DND-41 (cell line): ENCODE measurements at regions not wholly inside any gene's neighbourhood (a gene's known extent, or its start where the extent isn't known, plus 50 kb on each side); places are given as distances from the start of the nearest gene placed in this dataset.

Experiments used
- ATAC-seq: fragments of 200-7000 bp; cut with Tn5 transposase; 3 replicates; pipeline ENCODE4 v1.9.1; 2021; ENCODE audit warnings: low read depth; ENCODE audit not compliant: insufficient read depth
- DNase-seq: peaks from one replicate; pipeline ENCODE4 v3.0.0-alpha.2; 2020
- H2AFZ ChIP-seq: 2 replicates; pipeline ENCODE4 v1.6.0; 2012; ENCODE audit warnings: low read depth, low read length
- H3K27ac ChIP-seq: 2 replicates; pipeline ENCODE4 v1.5.1; 2012; ENCODE audit warnings: low read length, inconsistent platforms
- H3K27me3 ChIP-seq: fragments of 200-600 bp; sonication (generic); 2 replicates; pipeline ENCODE4 v1.6.0; 2012; ENCODE audit warnings: low read length, mild to moderate bottlenecking, inconsistent platforms; ENCODE audit not compliant: insufficient read depth, poor library complexity
- H3K36me3 ChIP-seq: 2 replicates; pipeline ENCODE4 v1.5.1; 2012; ENCODE audit warnings: low read length, inconsistent platforms; ENCODE audit not compliant: insufficient read depth
- H3K4me1 ChIP-seq: 2 replicates; pipeline ENCODE4 v1.5.1; 2012; ENCODE audit warnings: mild to moderate bottlenecking, low read length; ENCODE audit not compliant: insufficient read depth
- H3K4me2 ChIP-seq: 2 replicates; pipeline ENCODE4 v1.6.0; 2012; ENCODE audit warnings: mild to moderate bottlenecking, moderate library complexity, low read length, inconsistent platforms; ENCODE audit not compliant: insufficient read depth
- H3K4me3 ChIP-seq, 2 experiments: fragments of 200-600 bp in 1 of 2; shearing (Covaris generic) in 1 of 2; 2 replicates each; pipeline ENCODE4 v1.5.1; 2012 to 2016; ENCODE audit warnings: inconsistent platforms in 2 of 2, low read length in 2 of 2, mild to moderate bottlenecking in 2 of 2, low read depth in 1 of 2, moderate library complexity in 1 of 2
- H3K79me2 ChIP-seq: 2 replicates; pipeline ENCODE4 v1.6.0; 2012; ENCODE audit warnings: low read length, inconsistent platforms; ENCODE audit not compliant: insufficient read depth
- H3K9ac ChIP-seq: 2 replicates; pipeline ENCODE4 v1.6.0; 2012; ENCODE audit warnings: low read depth, mild to moderate bottlenecking, inconsistent platforms, low read length, moderate library complexity
- H3K9me3 ChIP-seq: 2 replicates; pipeline ENCODE4 v1.5.1; 2012; ENCODE audit warnings: low read length, moderate library complexity, mild to moderate bottlenecking, inconsistent platforms; ENCODE audit not compliant: insufficient read depth, severe bottlenecking
- H4K20me1 ChIP-seq: 2 replicates; pipeline ENCODE4 v1.6.0; 2012; ENCODE audit warnings: low read length; ENCODE audit not compliant: insufficient read depth
- EZH2 ChIP-seq: IDR thresholded peaks from 3 replicates; pipeline ENCODE4 v1.6.1; 2012; ENCODE audit warnings: borderline replicate concordance, low read depth, mild to moderate bottlenecking, moderate library complexity, low read length, inconsistent platforms; ENCODE audit not compliant: severe bottlenecking
- TF ChIP-seq, protein P1 (sequence below): IDR thresholded peaks from 2 replicates; pipeline ENCODE4 v1.5.1; 2012; ENCODE audit warnings: borderline replicate concordance, low read length, moderate library complexity, mild to moderate bottlenecking; ENCODE audit not compliant: poor library complexity, severe bottlenecking; ENCODE audit errors: extremely low read depth

DNA sequence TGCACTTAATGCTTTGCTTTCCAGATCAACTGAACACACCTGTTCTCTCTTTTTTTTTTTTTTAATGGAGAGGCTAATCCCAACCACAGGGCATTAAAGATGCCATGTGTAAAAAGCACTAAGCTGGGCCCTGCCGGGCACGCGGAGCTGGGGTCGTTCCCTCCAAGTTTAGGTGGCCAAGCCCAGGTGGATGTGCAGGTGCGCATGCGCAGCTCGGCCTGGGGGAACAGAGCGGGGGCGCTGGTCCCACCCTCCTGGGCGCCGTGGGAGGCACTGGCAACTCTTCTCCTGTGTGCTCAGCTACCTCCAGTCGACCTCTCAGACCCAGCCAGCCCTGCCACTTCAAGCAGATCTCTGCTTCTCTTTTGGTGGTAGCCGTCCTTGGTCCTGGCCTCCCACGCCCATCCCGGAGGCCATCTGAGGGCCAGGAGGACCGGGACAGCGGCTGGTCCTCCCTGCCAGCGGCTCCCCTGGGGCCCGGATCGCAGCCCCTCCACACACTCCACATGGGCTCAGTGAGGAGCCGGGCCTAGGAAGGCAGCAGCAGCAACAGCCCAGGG is 679.3 kb downstream of the BCL11B start:
- Histone ChIP-seq H3K9me3 (no peaks in the 10 kb centered on the region), H3K4me2 (no peak overlapping the region), H3K4me1 (no peaks in the 10 kb centered on the region), H2AFZ (no peak overlapping the region), H3K79me2 (no peaks in the 10 kb centered on the region), H4K20me1 (no peaks in the 10 kb centered on the region), H3K9ac (no peak overlapping the region), H3K4me3 (no peak overlapping the region), H3K36me3 (no peaks in the 10 kb centered on the region), H3K27ac (no peak overlapping the region), H3K27me3 (no peaks in the 10 kb centered on the region)
- no peak for ATAC-seq
- TF ChIP-seq, protein P1, sequence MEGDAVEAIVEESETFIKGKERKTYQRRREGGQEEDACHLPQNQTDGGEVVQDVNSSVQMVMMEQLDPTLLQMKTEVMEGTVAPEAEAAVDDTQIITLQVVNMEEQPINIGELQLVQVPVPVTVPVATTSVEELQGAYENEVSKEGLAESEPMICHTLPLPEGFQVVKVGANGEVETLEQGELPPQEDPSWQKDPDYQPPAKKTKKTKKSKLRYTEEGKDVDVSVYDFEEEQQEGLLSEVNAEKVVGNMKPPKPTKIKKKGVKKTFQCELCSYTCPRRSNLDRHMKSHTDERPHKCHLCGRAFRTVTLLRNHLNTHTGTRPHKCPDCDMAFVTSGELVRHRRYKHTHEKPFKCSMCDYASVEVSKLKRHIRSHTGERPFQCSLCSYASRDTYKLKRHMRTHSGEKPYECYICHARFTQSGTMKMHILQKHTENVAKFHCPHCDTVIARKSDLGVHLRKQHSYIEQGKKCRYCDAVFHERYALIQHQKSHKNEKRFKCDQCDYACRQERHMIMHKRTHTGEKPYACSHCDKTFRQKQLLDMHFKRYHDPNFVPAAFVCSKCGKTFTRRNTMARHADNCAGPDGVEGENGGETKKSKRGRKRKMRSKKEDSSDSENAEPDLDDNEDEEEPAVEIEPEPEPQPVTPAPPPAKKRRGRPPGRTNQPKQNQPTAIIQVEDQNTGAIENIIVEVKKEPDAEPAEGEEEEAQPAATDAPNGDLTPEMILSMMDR = no peak
- TF ChIP-seq EZH2 = no peak
- no peak for DNase-seq

DNA sequence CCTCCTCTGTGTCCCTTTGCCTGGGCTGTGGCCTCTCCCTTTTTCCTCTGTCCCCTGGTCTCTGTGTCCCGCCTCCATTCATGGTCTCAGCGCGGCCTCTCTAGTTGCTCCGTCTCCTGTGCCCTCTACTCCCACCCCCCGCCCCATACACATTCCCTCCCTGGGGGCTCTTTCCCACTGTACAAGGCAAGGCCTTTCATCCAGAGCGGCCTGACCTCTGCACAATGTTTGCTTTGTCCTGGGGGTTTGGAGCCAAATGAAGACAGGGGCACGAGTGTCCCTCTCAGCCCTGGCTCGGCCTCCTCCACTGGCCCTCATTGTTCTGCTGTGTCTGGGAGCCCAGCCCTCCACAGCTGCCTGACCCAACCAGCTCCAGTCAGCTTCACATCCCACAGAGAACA is 678.6 kb downstream of the BCL11B start:
- no peak overlapping the region for H3K4me3 ChIP-seq
- no peaks in the 10 kb centered on the region for H3K4me1 ChIP-seq
- H3K9ac ChIP-seq = no peak overlapping the region
- no peaks in the 10 kb centered on the region for H3K27me3 ChIP-seq
- no peaks in the 10 kb centered on the region for H3K36me3 ChIP-seq
- H2AFZ ChIP-seq = no peak overlapping the region
- DNase-seq (no peak), ATAC-seq (no peak)
- H4K20me1 ChIP-seq = no peaks in the 10 kb centered on the region
- TF ChIP-seq EZH2 = no peak
- TF ChIP-seq, protein P1 = no peak
- H3K27ac ChIP-seq = no peak overlapping the region
- H3K9me3 ChIP-seq = no peaks in the 10 kb centered on the region
- H3K79me2 ChIP-seq = no peaks in the 10 kb centered on the region
- H3K4me2 ChIP-seq = no peak overlapping the region

DNA sequence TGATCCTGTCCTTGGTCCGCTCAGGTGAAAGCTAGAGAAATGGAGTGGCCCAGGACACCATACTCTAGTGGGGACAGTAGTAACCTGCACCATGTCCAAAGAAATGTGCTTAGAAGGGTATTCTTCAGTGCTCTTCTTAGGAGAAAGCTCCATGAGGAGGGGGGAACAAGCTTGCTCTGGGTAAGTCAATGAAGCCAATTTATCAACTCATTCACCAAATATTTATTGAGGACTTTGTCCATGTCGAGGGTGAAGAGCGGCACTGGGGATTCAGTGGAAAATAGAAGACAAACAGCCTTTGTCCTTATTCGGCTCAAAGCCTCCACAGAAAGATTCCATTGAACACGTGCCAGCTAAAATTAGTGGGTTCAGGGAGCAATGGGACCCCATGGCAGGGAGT is 677.8 kb downstream of the BCL11B start:
- Histone ChIP-seq H3K27me3 (no peaks in the 10 kb centered on the region), H3K27ac (no peak overlapping the region), H3K9me3 (no peaks in the 10 kb centered on the region), H4K20me1 (no peaks in the 10 kb centered on the region), H3K9ac (no peak overlapping the region), H3K4me1 (no peaks in the 10 kb centered on the region), H3K4me3 (no peak overlapping the region), H2AFZ (no peak overlapping the region), H3K36me3 (no peaks in the 10 kb centered on the region), H3K79me2 (no peaks in the 10 kb centered on the region), H3K4me2 (no peak overlapping the region)
- DNase-seq (no peak), ATAC-seq (no peak)
- TF ChIP-seq, protein P1 = no peak
- TF ChIP-seq EZH2 = no peak

GRCh38 chr14:98598576-98598975 is 673.4 kb downstream of the BCL11B start:
- TF ChIP-seq, protein P1 = no peak
- TF ChIP-seq EZH2 = no peak
- DNase-seq (no peak), ATAC-seq (no peak)
- no peak overlapping the region for H3K4me2 ChIP-seq
- no peak overlapping the region for H3K4me3 ChIP-seq
- H2AFZ ChIP-seq = no peak overlapping the region
- no peaks in the 10 kb centered on the region for H4K20me1 ChIP-seq
- no peaks in the 10 kb centered on the region; the same call in 1 of the 2 replicates for H3K4me1 ChIP-seq
- H3K79me2 ChIP-seq = no peaks in the 10 kb centered on the region
- H3K27me3 ChIP-seq = no peaks in the 10 kb centered on the region
- H3K9ac ChIP-seq = no peak overlapping the region
- no peak overlapping the region for H3K27ac ChIP-seq
- no peaks in the 10 kb centered on the region for H3K9me3 ChIP-seq
- no peaks in the 10 kb centered on the region for H3K36me3 ChIP-seq
